ENCODE measurements at regions not wholly inside any gene's neighbourhood (a gene's known extent, or its start where the extent isn't known, plus 50 kb on each side); places are given as distances from the start of the nearest gene placed in this dataset.

- peak; percentile 36; the same call in 1 of the 2 replicates for TF ChIP-seq CTCF (IDR thresholded peaks at IDR 0.05)
These were observed 51.8 kb upstream of the TGIF2LY start for GRCh38 chrY:3527040-3527439.

Measured in LNCAP (cell line).